DMS 273 treated with DMSO at 0.1 percent for 48 hours (cell line): ENCODE measurements at regions not wholly inside any gene's neighbourhood (a gene's known extent, or its start where the extent isn't known, plus 50 kb on each side); places are given as distances from the start of the nearest gene placed in this dataset.

Experiments used
- DNase-seq: peaks from one replicate; lab custom pipeline; 2025; lab: John Stamatoyannopoulos, UW

- no peak for DNase-seq
Measured at GRCh38 chr1:68961143-68961542, 464.3 kb upstream of the DEPDC1 start.

GRCh38 chr1:68963353-68963752 lies 466.5 kb upstream of the DEPDC1 start:
- no peak for DNase-seq

GRCh38 chr1:68969441-68969840 lies 472.6 kb upstream of the DEPDC1 start:
- DNase-seq, result no peak

- DNase-seq, result no peak
Measured at GRCh38 chr1:68970571-68970970, 473.7 kb upstream of the DEPDC1 start.

DNA sequence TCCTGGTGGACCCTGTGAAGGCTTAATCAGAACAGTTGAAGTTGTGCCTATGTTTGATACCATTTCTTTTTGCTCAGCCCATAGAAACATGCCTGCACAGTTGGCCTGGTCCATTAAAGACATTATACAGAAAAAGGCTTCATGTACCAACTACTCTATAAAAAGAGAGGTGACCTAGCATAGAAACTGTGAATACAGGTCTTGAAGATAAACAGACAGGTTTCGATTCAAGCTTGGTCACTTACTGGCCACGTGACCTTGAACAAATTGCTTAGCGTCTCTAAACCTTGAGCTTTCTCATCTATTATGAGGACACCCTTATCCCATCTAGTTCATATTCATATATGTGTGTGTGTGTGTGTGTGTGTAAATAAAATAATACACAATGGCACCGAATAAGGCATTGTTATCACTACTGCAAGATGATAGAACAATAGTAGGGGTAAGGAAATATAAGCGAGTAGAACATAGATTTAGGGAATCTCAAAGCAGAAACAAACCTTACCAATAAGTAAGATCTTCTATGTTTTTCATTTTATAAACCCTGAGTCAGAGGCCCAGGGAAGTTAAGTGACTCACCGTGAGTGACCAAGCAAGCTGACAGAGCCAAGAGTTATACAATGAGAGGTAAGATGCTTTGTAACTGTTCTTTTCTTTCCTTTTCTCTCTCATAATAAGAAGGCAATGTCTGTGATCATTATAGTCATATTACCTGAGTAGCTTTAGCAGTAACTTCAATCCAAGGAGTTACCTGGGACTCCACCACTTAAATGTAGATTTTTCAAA lies 476.8 kb upstream of the DEPDC1 start:
- no peak for DNase-seq

- DNase-seq, result no peak
Measured at GRCh38 chr1:68974447-68974846, 477.6 kb upstream of the DEPDC1 start.

GRCh38 chr1:68975212-68975933 lies 478.5 kb upstream of the DEPDC1 start:
- no peak for DNase-seq

GRCh38 chr1:68976916-68977610 lies 480.2 kb upstream of the DEPDC1 start:
- no peak for DNase-seq

- no peak for DNase-seq
Measured at GRCh38 chr1:68979891-68980290, 483.0 kb upstream of the DEPDC1 start.

GRCh38 chr1:68984289-68984688 lies 487.4 kb upstream of the DEPDC1 start:
- no peak for DNase-seq

GRCh38 chr1:68994096-68994495 lies 497.2 kb upstream of the DEPDC1 start:
- no peak for DNase-seq

DNA sequence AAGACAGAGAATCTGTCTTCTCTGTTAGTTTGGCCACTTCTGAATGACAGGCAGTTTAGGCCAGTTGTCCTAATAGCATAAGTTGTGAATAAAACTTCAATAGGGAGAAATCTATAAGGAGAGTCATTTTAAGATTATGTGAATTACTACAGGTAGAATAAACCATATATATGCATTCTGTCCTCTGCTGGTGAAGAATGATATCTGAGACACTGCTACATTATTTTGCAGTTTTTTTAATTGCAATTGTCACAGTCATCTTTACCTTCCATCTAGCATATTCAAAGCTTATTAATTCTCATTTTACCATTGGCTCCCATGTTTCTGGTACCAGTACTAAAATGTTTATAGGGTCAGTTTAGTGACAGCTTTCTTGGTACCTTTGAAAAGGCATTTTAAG lies 519.6 kb upstream of the DEPDC1 start:
- DNase-seq, result no peak

DNA sequence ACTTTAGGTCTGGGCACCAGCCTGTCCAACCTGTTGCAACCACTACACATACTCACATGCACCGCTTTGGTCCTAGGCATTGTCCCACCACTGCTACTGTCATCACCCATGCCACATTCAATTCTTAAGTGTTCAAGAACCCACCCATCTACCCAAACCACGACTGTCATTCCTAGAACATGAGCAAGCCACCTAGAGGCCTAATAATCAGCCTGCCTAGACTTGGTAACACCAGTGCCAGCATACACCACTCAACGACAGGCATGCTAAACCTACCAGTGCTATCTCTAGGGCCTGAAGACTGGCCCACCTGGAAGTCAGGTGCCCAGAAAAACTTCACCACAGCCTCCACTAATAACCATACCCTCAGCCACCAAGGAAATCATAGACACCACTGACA lies 532.8 kb upstream of the DEPDC1 start:
- no peak for DNase-seq

- no peak for DNase-seq
Measured at GRCh38 chr1:69038379-69038778, 529.3 kb upstream of the LRRC7 start.

DNA sequence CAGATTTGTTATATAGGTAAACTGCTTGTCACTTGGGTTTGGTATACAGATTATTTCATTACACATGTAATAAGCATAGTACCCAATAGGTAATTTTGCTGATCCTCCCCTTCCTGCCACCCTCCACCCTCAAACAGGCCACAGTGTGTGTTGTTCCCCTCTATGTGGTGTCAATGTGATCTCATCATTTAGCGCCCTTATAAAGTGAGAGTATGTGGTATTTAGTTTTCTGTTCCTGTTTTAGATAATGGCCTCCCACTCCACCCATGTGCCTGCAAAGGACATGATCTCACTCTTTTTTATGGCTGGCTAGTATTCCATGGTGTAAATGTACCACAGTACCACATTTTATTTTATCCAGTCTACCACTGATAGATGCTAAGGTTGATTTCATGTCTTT lies 522.1 kb upstream of the LRRC7 start:
- no peak for DNase-seq

DNA sequence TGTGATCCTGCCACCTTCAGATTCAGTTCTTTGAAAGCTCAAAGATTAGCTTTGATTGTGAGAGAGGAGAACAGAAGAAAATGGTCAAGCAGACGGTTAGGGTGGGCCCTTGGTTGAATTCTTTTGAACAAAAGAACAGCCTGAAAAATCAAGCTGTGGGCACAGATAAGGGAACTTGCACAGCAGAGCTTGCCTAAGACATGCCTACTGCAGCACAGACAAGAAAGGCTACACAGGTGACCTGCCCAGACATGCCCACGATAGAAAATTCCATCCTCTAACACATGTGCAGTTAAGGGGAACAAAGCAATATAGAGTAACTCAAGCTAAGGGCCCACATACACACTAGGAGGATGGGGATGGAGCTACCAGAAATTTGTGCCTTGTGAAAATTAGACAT lies 512.5 kb upstream of the LRRC7 start:
- no peak for DNase-seq

GRCh38 chr1:69058454-69058853 lies 509.3 kb upstream of the LRRC7 start:
- no peak for DNase-seq

DNA sequence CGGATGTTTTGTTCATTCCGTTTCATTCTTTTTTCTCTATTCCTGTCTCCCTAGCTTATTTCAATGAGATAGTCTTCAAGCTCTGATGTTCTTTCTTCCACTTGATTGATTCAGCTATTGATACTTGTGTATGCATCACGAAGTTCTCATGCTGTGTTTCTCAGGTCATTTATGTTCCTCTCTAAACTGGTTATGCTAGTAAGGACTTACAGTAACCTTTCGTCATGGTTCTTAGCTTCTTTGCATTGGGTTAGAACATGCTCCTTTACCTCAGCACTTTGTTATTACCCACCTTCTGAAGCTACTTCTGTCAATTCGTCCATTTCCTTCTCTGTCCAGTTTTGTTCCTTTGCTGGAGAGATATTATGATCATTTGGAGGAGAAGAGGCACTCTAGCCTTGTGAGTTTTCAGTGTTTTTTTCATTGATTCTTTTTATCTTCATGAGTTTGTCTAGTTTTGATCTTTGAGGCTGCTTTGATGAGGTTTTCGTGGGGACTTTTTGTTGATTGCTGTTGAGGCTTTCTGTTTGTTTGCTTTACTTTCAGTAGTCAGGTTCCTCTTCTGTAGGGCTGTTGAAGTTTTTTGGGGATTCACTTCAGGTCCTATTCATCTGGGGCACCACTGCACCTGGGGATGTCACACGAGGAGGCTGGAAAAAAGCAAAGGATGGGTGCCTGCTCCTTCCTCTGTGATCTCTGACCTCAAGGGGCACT lies 496.9 kb upstream of the LRRC7 start:
- no peak for DNase-seq

DNA sequence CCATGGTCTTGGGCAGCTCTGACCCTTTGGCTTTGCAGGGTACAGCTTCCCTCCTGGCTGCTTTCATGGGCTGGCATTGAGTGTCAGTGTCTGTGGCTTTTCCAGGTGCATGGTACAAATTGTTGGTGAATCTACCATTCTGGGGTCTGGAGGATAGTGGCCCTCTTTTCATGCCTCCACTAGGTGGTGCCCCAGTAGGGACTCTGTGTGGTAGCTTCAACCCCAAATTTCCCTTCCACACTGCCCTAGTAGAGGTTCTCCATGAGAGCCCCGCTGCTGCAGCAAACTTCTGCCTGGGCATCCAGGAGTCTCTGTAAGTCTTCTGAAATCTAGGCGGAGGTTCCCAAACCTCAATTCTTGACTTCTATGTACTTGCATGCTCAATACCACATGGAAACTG lies 494.5 kb upstream of the LRRC7 start:
- DNase-seq, result no peak

- no peak for DNase-seq
Measured at GRCh38 chr1:69076631-69077030, 491.1 kb upstream of the LRRC7 start.

DNA sequence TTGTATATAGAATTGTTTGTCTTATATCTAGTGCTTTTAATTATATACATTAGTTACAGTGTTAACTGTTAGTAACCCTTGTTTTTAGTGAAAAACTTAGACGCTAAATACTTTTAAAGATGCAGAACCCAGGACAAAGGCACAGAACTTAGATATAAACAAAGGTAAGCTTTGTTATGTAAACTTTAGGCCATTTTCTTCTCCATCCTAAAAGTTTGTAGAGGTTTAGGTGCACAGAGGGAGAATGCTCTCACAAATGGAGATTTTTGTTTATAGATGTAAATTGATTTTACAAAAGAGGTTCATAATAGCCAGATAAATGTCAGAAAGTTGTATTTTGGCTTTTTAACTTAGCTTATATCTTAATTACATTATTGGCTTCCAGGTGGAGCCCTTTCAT lies 490.5 kb upstream of the LRRC7 start:
- DNase-seq, result no peak

DNA sequence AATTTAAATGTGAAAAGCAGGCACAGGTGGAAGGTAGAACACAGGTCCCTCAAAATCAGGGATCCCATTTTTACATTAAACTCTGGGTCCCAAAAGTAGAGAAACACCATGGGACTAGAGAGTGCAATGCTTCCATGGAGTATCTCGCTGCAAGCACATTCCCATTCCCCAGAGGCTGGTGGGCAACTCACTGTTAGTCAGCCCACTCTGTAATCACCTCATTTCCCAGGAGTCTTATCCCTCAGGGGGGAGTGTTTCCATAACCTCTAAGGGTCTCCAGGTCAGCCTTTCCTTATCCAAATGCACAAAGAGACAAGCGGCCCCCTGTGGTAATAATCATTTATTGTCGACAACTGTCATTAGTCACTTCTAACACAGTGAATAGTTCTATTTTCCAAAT lies 490.1 kb upstream of the LRRC7 start:
- DNase-seq, result no peak
